Stimulated activated effector memory CD8-positive, alpha-beta T cell treated with anti-CD3 and anti-CD28 coated beads, Interleukin-12 subunit alpha, Interleukin-12 subunit beta, amount 100 ng/mL, for 72 hours (primary cell): ENCODE measurements at regions not wholly inside any gene's neighbourhood (a gene's known extent, or its start where the extent isn't known, plus 50 kb on each side); places are given as distances from the start of the nearest gene placed in this dataset.
"Not testable (repeated sequence)": the region's sequence is repeated elsewhere in the genome, so short reads cannot be mapped to it uniquely, and the experiment has no call there.

Experiments used
- ATAC-seq: fragments of 150-1000 bp; cut with Tn5 transposase; 2 replicates; pipeline ENCODE4 v1.10.0; 2021
- DNase-seq, 2 donors: peaks; one replicate each; pipeline ENCODE4 v3.0.0; 2021 to 2022; ENCODE audit warnings: low spot score in 2 of 2
- H3K27ac Mint-ChIP-seq: one replicate; pipeline ENCODE4 v1.8.0; 2022; ENCODE audit warnings: mild to moderate bottlenecking, mixed read lengths
- H3K36me3 Mint-ChIP-seq: one replicate; pipeline ENCODE4 v1.8.0; 2022; ENCODE audit warnings: mild to moderate bottlenecking, mixed read lengths
- H3K4me1 Mint-ChIP-seq: one replicate; pipeline ENCODE4 v1.8.0; 2022; ENCODE audit warnings: mixed read lengths
- H3K4me3 Mint-ChIP-seq: one replicate; pipeline ENCODE4 v1.8.0; 2022; ENCODE audit warnings: mild to moderate bottlenecking, mixed read lengths
- H3K9me3 Mint-ChIP-seq: one replicate; pipeline ENCODE4 v1.8.0; 2022; ENCODE audit warnings: mixed read lengths

GRCh38 chr16:9349373-9349960 is 258.0 kb downstream of the HAPSTR1 start:
- H3K9me3 Mint-ChIP-seq: peaks cover 14% of the 10 kb centered on the region
- H3K36me3 Mint-ChIP-seq, ATAC-seq, H3K4me3 Mint-ChIP-seq, H3K4me1 Mint-ChIP-seq, H3K27ac Mint-ChIP-seq, DNase-seq: not testable (repeated sequence)

- not testable (repeated sequence) for H3K4me1 Mint-ChIP-seq, H3K36me3 Mint-ChIP-seq, ATAC-seq, H3K4me3 Mint-ChIP-seq, H3K27ac Mint-ChIP-seq, DNase-seq
- H3K9me3 Mint-ChIP-seq: peaks cover 14% of the 10 kb centered on the region
Observed at GRCh38 chr16:9350119-9350799, 258.8 kb downstream of the HAPSTR1 start.

- Mint-ChIP-seq H3K27ac (no peak overlapping the region), H3K36me3 (no peaks in the 10 kb centered on the region)
Observed at GRCh38 chr16:9351440-9351839, 260.0 kb downstream of the HAPSTR1 start.

DNA sequence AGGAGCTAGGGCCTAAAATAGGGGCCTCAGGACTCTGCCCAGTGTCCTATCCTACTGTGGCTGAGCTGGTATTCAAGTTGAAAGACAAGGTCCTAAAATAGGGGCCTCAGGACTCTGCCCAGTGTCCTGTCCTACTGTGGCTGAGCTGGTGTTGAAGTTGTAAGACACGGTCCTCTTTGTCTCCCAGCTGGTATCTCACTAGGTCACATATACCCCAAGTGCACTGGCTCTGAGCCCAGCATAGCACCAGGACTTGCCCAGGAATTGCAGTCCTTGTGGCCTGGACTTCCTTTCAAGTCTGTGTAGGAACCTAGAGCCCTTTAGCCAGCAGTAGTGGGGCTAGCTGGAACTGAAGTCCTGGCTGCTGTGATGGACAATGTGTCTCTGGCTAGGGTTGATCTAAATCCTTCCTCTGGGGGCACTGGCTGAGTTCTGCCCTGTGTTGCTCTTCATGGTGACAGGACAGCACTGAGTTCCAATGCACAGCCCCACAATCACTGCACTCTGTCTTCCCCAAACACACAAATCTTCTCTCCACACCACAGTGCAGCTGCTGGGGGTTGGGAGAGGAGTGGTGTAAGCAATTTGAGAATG is 260.5 kb downstream of the HAPSTR1 start:
- DNase-seq (no peak), ATAC-seq (no peak)
- Mint-ChIP-seq H3K27ac (no peak overlapping the region), H3K36me3 (no peaks in the 10 kb centered on the region), H3K4me3 (no peak overlapping the region), H3K9me3 (peaks cover 19% of the 10 kb centered on the region), H3K4me1 (no peaks in the 10 kb centered on the region)

More at GRCh38 chr16:9351440-9351839, 260.0 kb downstream of the HAPSTR1 start:
- H3K9me3 Mint-ChIP-seq: peaks cover 16% of the 10 kb centered on the region
- no peak overlapping the region for H3K4me3 Mint-ChIP-seq
- DNase-seq (no peak), ATAC-seq (no peak)
- no peaks in the 10 kb centered on the region for H3K4me1 Mint-ChIP-seq

GRCh38 chr16:9357829-9358228 is 266.4 kb downstream of the HAPSTR1 start:
- Mint-ChIP-seq H3K36me3 (no peaks in the 10 kb centered on the region), H3K27ac (no peak overlapping the region), H3K9me3 (peaks cover 16% of the 10 kb centered on the region), H3K4me1 (no peaks in the 10 kb centered on the region), H3K4me3 (no peak overlapping the region)
- DNase-seq: no peak
- no peak for ATAC-seq

DNA sequence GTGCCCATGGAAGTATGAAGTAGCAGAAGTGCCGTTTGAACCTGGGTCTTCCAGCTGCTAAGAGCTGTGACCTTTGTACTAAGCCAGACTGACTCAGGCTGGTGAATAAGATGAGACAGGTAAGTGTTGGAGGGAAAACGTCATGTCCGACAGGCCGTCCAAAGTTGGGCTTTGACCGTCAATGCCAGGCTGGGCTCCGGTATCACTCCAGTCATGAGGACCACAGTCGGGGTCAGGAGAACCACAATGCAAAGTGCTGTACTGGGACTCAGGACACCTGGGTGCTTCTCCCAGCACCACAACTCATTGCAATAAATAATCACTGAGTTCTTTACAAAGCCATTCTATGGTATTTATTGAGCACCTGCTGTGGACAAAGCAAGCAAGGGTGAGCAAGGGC is 268.6 kb downstream of the HAPSTR1 start:
- no peak overlapping the region for H3K27ac Mint-ChIP-seq
- H3K4me1 Mint-ChIP-seq: no peaks in the 10 kb centered on the region
- DNase-seq (no peak), ATAC-seq (no peak)
- H3K36me3 Mint-ChIP-seq: no peaks in the 10 kb centered on the region
- peaks cover 19% of the 10 kb centered on the region for H3K9me3 Mint-ChIP-seq
- H3K4me3 Mint-ChIP-seq: no peak overlapping the region

- Mint-ChIP-seq H3K36me3 (no peaks in the 10 kb centered on the region), H3K27ac (no peak overlapping the region), H3K4me3 (no peak overlapping the region), H3K9me3 (peaks cover 21% of the 10 kb centered on the region), H3K4me1 (no peaks in the 10 kb centered on the region)
- no peak for DNase-seq
- no peak for ATAC-seq
Observed at GRCh38 chr16:9362050-9362449, 270.6 kb downstream of the HAPSTR1 start.

GRCh38 chr16:9362604-9363003 is 271.2 kb downstream of the HAPSTR1 start:
- ATAC-seq (no peak), DNase-seq (no peak)
- Mint-ChIP-seq H3K4me1 (no peaks in the 10 kb centered on the region), H3K9me3 (peaks cover 16% of the 10 kb centered on the region), H3K27ac (no peak overlapping the region), H3K4me3 (no peak overlapping the region), H3K36me3 (no peaks in the 10 kb centered on the region)

GRCh38 chr16:9363520-9363919 is 272.1 kb downstream of the HAPSTR1 start:
- Mint-ChIP-seq H3K27ac (no peak overlapping the region), H3K9me3 (peaks cover 15% of the 10 kb centered on the region), H3K4me3 (no peak overlapping the region), H3K36me3 (no peaks in the 10 kb centered on the region), H3K4me1 (no peaks in the 10 kb centered on the region)
- no peak for ATAC-seq
- DNase-seq: no peak

- no peak overlapping the region for H3K4me3 Mint-ChIP-seq
Observed at GRCh38 chr16:9364721-9365369, 273.4 kb downstream of the HAPSTR1 start.

DNA sequence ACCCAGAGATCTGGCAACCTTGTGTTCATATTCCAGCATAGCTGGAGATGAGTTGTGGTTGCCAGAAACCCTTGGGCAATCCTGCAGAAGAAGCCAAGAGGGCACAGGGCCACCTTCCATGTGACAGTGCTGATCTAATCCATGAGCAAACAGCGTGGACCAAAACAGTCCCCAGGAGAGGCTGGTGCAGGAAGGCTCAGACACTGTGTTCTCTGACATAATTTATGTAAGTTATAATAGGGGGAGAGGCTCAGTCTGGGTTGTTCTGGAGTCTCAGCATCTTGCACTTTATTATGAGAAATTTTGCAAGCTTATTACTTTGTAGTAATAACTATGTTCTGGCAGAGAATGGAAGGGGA is 273.9 kb downstream of the HAPSTR1 start:
- Mint-ChIP-seq H3K4me3 (no peak overlapping the region), H3K9me3 (peaks cover 11% of the 10 kb centered on the region), H3K4me1 (no peaks in the 10 kb centered on the region), H3K36me3 (no peaks in the 10 kb centered on the region), H3K27ac (no peak overlapping the region)
- no peak for ATAC-seq
- DNase-seq: no peak

More at GRCh38 chr16:9364721-9365369, 273.4 kb downstream of the HAPSTR1 start:
- Mint-ChIP-seq H3K9me3 (peaks cover 11% of the 10 kb centered on the region), H3K4me1 (no peaks in the 10 kb centered on the region), H3K36me3 (no peaks in the 10 kb centered on the region), H3K27ac (no peak overlapping the region)
- DNase-seq (no peak), ATAC-seq (no peak)

DNA sequence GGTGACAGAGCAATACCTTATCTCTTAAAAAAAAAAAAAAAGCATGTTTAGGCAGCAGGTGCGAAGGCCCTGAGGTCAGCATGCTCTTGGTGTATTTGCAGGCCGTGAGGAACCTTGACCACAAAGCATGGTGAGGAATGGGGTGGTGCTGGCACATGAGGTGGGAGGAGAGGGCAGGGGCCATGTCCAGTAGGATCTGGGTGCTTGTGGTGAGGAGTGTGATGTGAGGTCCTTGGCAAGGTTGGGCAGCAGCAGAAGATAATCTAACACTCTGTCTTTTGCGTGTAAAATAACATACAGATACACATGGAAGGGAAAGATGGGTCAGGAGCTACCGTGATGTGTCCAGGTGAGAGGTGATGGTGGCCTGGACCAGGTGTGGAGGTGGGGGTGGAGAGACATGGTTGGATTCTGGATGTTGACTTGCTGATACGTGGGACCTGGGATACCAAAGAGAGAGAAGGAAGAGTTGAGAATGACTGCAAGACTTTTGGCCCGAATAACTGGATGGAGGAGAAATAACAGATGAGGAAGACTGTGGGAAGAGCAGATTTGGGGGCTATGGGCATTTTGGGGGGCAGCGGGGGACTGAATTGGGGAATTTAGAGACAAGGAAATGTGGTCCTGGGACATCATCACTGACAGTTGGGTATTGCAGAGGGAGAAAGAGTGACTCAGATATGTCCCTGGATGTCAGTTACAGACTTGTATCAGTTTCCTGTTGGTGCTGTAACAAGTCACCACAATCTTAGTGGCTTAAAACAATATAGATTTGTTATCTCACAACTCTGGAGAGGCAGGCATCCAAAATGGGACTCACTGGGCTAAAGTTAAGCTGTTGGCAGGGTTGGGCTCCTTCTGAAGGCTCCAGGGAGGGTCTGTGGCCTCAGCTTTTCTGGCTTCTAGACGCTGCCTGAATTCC is 274.9 kb downstream of the HAPSTR1 start:
- Mint-ChIP-seq H3K27ac (no peak overlapping the region), H3K36me3 (no peaks in the 10 kb centered on the region)

DNA sequence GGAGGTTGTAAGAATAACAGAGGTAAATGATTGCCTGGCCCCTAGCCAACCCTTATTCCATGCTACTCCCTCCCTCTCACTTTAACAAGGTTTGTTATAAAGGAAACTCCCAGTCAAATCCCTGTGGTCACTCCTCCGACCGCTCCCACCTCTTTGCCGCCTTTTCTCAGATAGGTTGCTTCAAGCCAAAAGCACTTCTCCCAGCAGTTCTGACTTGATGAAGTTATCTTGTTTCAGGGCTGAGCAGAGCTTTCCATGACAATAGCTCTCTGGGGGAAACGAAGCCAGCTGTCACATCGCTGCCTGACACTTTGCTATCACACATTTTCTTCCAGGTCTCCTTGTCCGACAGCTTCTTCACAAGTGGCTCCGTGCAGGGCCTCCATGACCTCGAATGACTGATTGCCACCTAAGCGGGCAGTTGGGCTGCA is 278.6 kb downstream of the HAPSTR1 start:
- Mint-ChIP-seq H3K36me3 (no peaks in the 10 kb centered on the region), H3K4me3 (no peak overlapping the region), H3K27ac (no peak overlapping the region), H3K9me3 (peaks cover 8% of the 10 kb centered on the region), H3K4me1 (no peaks in the 10 kb centered on the region)
- DNase-seq (no peak), ATAC-seq (no peak)

More for the DNA sequence above, 274.9 kb downstream of the HAPSTR1 start:
- no peak for ATAC-seq
- peaks cover 11% of the 10 kb centered on the region for H3K9me3 Mint-ChIP-seq
- H3K4me1 Mint-ChIP-seq: no peaks in the 10 kb centered on the region
- DNase-seq: no peak
- H3K4me3 Mint-ChIP-seq: no peak overlapping the region

GRCh38 chr16:9371713-9372448 is 280.4 kb downstream of the HAPSTR1 start:
- DNase-seq: no peak
- Mint-ChIP-seq H3K9me3 (no peaks in the 10 kb centered on the region), H3K27ac (no peak overlapping the region), H3K36me3 (no peaks in the 10 kb centered on the region), H3K4me1 (no peaks in the 10 kb centered on the region), H3K4me3 (no peak overlapping the region)
- no peak for ATAC-seq
